NCI-H2029 treated with DMSO at 0.1 percent for 48 hours (cell line): ENCODE measurements at regions not wholly inside any gene's neighbourhood (a gene's known extent, or its start where the extent isn't known, plus 50 kb on each side); places are given as distances from the start of the nearest gene placed in this dataset.

Source experiments
- DNase-seq: peaks from one replicate; lab custom pipeline; 2025; lab: John Stamatoyannopoulos, UW

- no peak for DNase-seq
Measured at GRCh38 chr1:87783315-87783714, 454.6 kb downstream of the LMO4 start.

GRCh38 chr1:87785386-87785785, 456.7 kb downstream of the LMO4 start:
- DNase-seq = no peak

GRCh38 chr1:87786229-87786628, 457.5 kb downstream of the LMO4 start:
- no peak for DNase-seq

GRCh38 chr1:87786861-87787545, 458.3 kb downstream of the LMO4 start:
- no peak for DNase-seq

- DNase-seq = no peak
Measured at GRCh38 chr1:87787551-87787950, 458.9 kb downstream of the LMO4 start.

GRCh38 chr1:87790756-87791155, 462.1 kb downstream of the LMO4 start:
- DNase-seq = no peak

- DNase-seq = no peak
Measured at GRCh38 chr1:87791931-87792740, 463.5 kb downstream of the LMO4 start.

- no peak for DNase-seq
Measured at GRCh38 chr1:87794788-87795614, 466.3 kb downstream of the LMO4 start.

GRCh38 chr1:87795615-87796337, 467.1 kb downstream of the LMO4 start:
- DNase-seq = no peak

GRCh38 chr1:87796471-87796901, 467.8 kb downstream of the LMO4 start:
- no peak for DNase-seq

GRCh38 chr1:87799451-87799850, 470.8 kb downstream of the LMO4 start:
- DNase-seq = no peak

- no peak for DNase-seq
Measured at GRCh38 chr1:87800006-87800405, 471.3 kb downstream of the LMO4 start.

- no peak for DNase-seq
Measured at GRCh38 chr1:87803375-87803774, 474.7 kb downstream of the LMO4 start.

GRCh38 chr1:87804128-87804527, 475.4 kb downstream of the LMO4 start:
- no peak for DNase-seq

- DNase-seq = no peak
Measured at GRCh38 chr1:87805666-87806378, 477.1 kb downstream of the LMO4 start.

GRCh38 chr1:87806379-87807094, 477.9 kb downstream of the LMO4 start:
- DNase-seq = no peak

GRCh38 chr1:87810166-87810565, 481.5 kb downstream of the LMO4 start:
- no peak for DNase-seq

GRCh38 chr1:87812871-87813577, 484.3 kb downstream of the LMO4 start:
- no peak for DNase-seq

- DNase-seq = no peak
Measured at GRCh38 chr1:87814573-87814972, 485.9 kb downstream of the LMO4 start.

GRCh38 chr1:87816646-87817045, 488.0 kb downstream of the LMO4 start:
- DNase-seq = no peak
